GM04504 (cell line): ENCODE measurements at regions not wholly inside any gene's neighbourhood (a gene's known extent, or its start where the extent isn't known, plus 50 kb on each side); places are given as distances from the start of the nearest gene placed in this dataset.

Experiments used
- DNase-seq: peaks from one replicate; pipeline ENCODE4 v3.0.0-alpha.2; 2012; ENCODE audit warnings: low read depth

DNA sequence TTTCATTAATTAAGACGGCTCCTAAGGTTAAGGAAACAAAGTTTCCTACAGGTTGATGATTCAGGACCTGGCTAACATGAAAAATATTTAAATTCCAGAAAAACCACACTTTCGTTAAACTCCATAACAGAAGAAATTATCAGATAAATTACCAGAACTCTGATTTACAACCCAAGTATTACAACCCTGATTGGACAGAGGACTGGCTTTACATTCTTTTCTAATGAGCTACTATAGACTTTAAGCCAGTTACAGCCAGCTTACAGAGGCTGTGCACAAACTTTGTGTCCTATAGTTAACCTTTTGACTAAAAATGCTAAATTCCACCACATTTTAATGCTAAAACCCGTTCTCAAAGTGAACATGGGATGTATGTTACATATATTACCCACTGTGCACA is 458.6 kb downstream of the KCNJ3 start:
- DNase-seq = no peak

GRCh38 chr2:155151945-155152344 is 453.4 kb downstream of the KCNJ3 start:
- DNase-seq = no peak

- no peak for DNase-seq
These were observed 453.0 kb downstream of the KCNJ3 start for GRCh38 chr2:155151472-155151871.

DNA sequence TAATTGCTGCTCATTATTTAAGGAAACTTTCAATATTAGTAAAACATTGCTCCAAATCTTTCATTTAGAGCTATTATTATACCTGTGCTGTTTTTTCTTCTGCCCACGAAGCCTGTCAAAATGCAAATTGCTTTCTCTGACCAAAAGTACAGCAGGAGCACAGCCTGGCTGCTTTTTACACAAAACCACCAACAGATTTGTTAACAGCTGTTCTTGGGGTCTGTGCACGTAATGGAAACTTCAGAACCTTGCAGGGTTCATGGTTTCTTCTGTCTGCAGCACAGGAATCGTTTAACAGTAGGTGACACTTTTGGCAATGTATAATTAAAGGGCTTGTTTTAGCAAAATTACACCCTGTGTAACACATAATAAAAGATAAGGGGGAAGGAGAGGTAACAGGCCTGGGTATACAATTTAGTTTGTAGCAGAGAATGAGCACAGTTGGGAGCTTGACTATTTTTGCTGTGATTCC is 447.3 kb downstream of the KCNJ3 start:
- DNase-seq = no peak

GRCh38 chr2:155141418-155141817 is 442.9 kb downstream of the KCNJ3 start:
- no peak for DNase-seq

DNA sequence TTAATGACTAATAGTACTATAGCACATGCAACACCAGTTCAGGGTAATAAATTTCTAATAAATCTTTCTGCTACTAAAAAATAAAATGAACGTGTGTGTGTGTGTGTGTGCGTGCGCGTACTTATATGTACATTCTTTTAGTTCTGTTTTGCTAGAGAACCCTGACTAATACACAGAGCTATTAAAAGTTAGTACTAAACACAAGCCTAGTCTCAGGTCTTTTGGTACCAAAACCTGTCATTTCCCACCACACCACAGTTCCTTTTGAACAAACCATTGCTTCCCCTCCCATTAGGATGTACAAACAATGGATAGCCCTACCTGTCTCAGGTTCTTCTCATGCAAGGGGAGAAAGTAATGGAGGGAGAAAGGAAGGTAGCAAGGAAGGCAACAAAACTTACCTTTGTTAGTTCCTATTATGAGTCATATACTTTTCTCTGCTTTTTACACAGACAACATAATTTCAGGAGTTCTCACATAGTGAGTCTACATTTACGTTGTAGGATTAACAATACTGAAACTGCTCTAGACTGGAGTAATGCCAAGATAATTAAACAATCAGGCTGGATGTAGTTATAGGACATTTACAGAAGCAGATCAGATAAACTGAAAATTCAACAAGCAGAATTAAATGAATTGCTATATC is 427.2 kb downstream of the KCNJ3 start:
- no peak for DNase-seq

DNA sequence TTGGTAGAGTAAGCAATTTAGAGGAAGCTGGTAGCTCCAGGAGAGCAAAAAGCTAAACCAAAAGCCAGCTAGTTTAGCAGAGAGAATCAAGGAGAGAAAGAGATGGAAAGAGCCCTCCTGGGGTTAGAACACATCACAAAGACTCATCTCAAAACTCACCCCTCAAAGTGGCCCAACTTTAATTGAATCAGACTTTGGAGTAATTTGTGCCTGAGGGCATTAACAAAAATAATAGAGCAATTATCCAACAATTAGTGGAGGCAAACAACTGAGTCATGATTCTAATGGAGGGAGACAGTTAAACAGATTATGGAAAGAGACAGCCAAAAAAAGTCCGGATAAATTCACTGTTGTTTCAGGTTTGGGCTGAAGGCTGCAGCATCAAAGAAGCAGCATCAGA is 417.4 kb downstream of the KCNJ3 start:
- DNase-seq = no peak

DNA sequence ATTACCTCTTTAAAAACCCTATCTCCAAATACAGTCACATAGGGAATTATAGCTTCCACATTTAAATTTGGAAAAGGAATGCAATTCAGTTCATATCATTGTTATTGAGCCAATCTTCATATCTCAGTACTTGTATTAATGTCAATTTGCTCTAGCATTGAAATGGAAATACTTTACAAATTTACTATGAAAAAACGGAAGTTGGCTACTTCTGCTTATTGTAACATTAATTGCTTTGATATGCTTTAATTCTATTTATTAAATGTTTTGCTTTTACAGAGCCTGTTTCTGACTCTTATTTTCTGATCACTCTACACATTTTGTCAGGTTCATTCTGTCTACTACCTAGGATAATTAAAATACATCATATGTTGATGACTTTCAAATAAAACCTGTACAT is 412.6 kb downstream of the KCNJ3 start:
- DNase-seq = no peak

- DNase-seq = no peak
These were observed 411.0 kb downstream of the KCNJ3 start for GRCh38 chr2:155109527-155109926.

GRCh38 chr2:155100261-155100660 is 401.8 kb downstream of the KCNJ3 start:
- DNase-seq = no peak

DNA sequence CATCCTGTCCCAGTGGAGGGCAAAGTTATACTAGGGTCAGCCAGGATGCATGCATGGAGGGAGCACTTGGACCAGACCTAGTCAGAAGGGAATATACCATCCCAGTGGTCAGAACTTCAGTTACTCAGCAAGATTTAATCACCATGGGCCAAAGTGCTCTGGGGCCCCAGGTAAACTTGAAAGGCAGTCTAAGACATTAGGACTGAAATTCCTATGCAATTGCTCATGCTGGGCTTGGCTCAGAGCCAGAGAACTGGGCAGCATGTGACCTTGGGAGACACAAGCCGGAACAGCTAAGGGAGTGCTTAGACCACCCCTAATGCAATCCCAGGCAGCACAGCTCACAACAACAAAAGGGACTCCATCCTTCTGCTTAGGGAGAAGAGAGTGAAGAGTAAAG is 401.3 kb downstream of the KCNJ3 start:
- no peak for DNase-seq

DNA sequence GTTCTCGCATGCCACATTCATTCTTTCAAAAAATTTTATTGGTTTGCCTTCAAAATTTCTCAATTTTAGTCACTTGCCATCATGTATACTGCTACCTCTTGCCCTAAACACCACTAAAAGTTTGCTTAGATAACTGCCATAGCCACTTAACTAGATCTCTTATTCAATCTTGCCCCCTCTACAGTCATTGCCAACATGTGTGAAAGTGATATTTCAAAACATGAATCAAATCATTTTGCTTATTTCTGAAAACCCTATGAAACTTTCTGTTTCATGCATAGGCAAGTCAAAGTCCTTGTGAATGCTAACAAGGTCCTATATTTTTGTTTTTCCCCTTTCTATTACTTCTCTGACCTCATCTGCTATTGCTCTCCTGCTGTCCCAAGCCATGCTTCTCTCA is 397.1 kb downstream of the KCNJ3 start:
- DNase-seq = no peak

GRCh38 chr2:155080373-155080772 is 381.9 kb downstream of the KCNJ3 start:
- DNase-seq = no peak

DNA sequence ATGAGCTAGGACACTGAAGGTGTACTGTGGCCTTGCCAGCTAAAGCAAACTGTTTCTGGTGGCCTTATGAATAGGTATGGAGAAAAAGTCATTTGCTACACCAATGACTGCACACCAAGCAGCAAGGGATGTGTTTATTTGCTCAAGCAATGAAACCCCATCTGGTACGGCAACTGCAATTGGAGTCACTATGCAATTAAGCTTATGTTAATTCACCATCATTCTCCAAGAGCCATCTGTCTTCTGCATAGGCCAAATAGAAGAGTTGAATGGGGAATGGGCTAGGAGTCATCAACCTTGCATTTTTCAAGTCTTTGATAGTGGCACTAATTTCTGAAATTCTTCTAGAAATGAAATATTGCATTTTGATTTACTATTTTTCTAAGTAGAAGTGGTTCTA is 372.0 kb downstream of the KCNJ3 start:
- no peak for DNase-seq

DNA sequence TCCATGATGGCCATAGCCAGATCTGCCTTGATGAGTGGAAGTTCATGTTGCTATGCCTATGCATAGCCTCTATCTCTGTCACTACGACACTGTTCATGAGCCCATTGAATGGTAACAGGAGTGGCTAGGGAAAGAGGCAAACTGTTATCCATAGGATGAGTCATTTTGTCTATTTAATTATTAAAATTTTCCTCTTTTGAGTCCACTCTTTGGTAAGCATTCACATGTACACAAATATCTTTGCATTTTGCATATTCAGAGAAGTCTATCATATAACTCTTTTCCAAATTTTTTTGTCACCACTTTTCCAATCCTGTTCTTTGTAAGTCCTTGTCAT is 364.4 kb downstream of the KCNJ3 start:
- no peak for DNase-seq

- no peak for DNase-seq
These were observed 363.9 kb downstream of the KCNJ3 start for GRCh38 chr2:155062250-155062921.

- DNase-seq = no peak
These were observed 362.4 kb downstream of the KCNJ3 start for GRCh38 chr2:155060896-155061295.

GRCh38 chr2:155054712-155055111 is 356.2 kb downstream of the KCNJ3 start:
- no peak for DNase-seq

- DNase-seq = no peak
These were observed 344.6 kb downstream of the KCNJ3 start for GRCh38 chr2:155043097-155043496.

DNA sequence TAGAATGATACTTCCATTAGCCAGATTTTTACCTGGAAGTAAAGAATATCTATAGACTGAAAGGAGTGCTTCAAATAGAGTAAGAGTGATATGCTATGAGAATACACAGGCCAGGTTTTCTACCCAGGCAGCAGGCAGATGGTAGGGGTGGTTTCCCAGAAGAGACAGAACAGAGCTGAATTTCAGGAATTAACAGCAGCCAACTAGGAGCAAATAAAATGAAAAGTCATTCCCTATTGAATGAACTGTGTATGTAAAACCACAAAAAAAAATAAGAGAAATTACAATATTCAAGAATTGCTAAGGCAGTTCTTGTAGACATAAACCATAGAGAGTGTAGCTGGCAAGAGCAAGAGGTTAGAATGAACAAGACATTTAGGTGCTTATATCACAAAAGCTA is 336.8 kb downstream of the KCNJ3 start:
- DNase-seq = no peak

DNA sequence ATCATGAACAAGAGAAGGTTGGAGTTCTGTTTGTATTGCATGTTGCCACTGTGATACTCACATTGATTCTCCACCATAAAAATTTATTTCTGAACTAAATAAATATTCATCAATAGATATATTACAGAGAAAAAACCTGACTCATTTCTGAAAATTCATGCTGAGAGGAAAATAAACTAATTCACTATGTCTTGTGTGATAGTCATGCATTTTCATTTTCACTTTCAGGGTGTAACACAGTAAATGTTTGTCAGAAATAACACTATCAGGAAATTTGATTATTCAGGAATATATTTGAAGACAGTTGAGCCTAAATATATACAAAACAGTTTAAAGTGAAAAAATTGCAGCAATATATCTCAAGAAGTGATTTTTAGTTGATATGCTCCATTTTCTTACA is 335.2 kb downstream of the KCNJ3 start:
- no peak for DNase-seq

GRCh38 chr2:155030296-155030695 is 331.8 kb downstream of the KCNJ3 start:
- no peak for DNase-seq

- DNase-seq = no peak
These were observed 328.2 kb downstream of the KCNJ3 start for GRCh38 chr2:155026651-155027174.

DNA sequence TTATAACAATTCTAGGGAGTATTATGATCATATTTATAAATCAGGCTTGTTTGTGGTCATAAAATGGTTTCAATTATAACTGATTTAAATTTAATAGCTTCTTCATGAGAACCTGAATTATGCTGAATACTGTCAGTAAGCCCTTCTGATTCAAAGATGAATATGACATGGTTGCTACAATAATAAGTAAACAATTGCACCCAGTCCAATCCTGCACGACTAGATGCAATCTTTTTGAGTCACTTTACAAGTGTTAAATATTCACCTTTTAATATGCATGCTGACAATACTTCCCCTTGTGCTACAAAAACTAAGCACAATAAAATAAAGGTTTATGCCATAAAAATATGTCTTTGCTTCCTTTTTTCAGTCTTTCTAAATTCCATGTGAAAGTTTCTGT is 325.2 kb downstream of the KCNJ3 start:
- DNase-seq = no peak
